ENCODE measurements at regions not wholly inside any gene's neighbourhood (a gene's known extent, or its start where the extent isn't known, plus 50 kb on each side); places are given as distances from the start of the nearest gene placed in this dataset.

- TF ChIP-seq, protein P1, sequence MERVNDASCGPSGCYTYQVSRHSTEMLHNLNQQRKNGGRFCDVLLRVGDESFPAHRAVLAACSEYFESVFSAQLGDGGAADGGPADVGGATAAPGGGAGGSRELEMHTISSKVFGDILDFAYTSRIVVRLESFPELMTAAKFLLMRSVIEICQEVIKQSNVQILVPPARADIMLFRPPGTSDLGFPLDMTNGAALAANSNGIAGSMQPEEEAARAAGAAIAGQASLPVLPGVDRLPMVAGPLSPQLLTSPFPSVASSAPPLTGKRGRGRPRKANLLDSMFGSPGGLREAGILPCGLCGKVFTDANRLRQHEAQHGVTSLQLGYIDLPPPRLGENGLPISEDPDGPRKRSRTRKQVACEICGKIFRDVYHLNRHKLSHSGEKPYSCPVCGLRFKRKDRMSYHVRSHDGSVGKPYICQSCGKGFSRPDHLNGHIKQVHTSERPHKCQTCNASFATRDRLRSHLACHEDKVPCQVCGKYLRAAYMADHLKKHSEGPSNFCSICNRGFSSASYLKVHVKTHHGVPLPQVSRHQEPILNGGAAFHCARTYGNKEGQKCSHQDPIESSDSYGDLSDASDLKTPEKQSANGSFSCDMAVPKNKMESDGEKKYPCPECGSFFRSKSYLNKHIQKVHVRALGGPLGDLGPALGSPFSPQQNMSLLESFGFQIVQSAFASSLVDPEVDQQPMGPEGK (CRISPR knock-in tag; IDR thresholded peaks at IDR 0.05; ENCODE audit: borderline replicate concordance): no peak
- TF ChIP-seq ESRRG (CRISPR knock-in tag; IDR thresholded peaks at IDR 0.05): no peak
- TF ChIP-seq RARB (CRISPR knock-in tag; IDR thresholded peaks at IDR 0.05): no peak
- TF ChIP-seq ZFP3 (CRISPR knock-in tag; IDR thresholded peaks at IDR 0.05): no peak
- TF ChIP-seq ZFP30 (CRISPR knock-in tag; IDR thresholded peaks at IDR 0.05): no peak
- TF ChIP-seq ARNTL (CRISPR knock-in tag; IDR thresholded peaks at IDR 0.05; ENCODE audit: borderline replicate concordance, low read depth): no peak
- no peak for TF ChIP-seq ISL1 (CRISPR knock-in tag; IDR thresholded peaks at IDR 0.05)
- TF ChIP-seq, protein P2, sequence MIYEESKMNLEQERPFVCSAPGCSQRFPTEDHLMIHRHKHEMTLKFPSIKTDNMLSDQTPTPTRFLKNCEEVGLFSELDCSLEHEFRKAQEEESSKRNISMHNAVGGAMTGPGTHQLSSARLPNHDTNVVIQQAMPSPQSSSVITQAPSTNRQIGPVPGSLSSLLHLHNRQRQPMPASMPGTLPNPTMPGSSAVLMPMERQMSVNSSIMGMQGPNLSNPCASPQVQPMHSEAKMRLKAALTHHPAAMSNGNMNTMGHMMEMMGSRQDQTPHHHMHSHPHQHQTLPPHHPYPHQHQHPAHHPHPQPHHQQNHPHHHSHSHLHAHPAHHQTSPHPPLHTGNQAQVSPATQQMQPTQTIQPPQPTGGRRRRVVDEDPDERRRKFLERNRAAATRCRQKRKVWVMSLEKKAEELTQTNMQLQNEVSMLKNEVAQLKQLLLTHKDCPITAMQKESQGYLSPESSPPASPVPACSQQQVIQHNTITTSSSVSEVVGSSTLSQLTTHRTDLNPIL (CRISPR knock-in tag; IDR thresholded peaks at IDR 0.05; ENCODE audit: low read depth): no peak
These were observed 127.7 kb downstream of the CRYBB2 start for GRCh38 chr22:25346859-25347751.
